ENCODE measurements at regions not wholly inside any gene's neighbourhood (a gene's known extent, or its start where the extent isn't known, plus 50 kb on each side); places are given as distances from the start of the nearest gene placed in this dataset.
"Not testable (repeated sequence)": the region's sequence is repeated elsewhere in the genome, so short reads cannot be mapped to it uniquely, and the experiment has no call there.

GRCh38 chr9:126056312-126057021 lies 270.2 kb upstream of the MVB12B start:
- no peak for DNase-seq (ENCODE audit: low read depth, low spot score)

- DNase-seq (ENCODE audit: low read depth, low spot score): no peak
Measured at GRCh38 chr9:126057121-126057825, 269.4 kb upstream of the MVB12B start.

- DNase-seq (ENCODE audit: low read depth, low spot score): no peak
Measured at GRCh38 chr9:126058011-126058531, 268.6 kb upstream of the MVB12B start.

GRCh38 chr9:126058591-126058990 lies 268.0 kb upstream of the MVB12B start:
- DNase-seq (ENCODE audit: low read depth, low spot score): no peak

- DNase-seq (ENCODE audit: low read depth, low spot score): no peak
Measured at GRCh38 chr9:126061575-126061974, 265.1 kb upstream of the MVB12B start.

- no peak for DNase-seq (ENCODE audit: low read depth, low spot score)
Measured at GRCh38 chr9:126062158-126062886, 264.3 kb upstream of the MVB12B start.

- DNase-seq (ENCODE audit: low read depth, low spot score): no peak
Measured at GRCh38 chr9:126063326-126063725, 263.3 kb upstream of the MVB12B start.

- no peak for DNase-seq (ENCODE audit: low read depth, low spot score)
Measured at GRCh38 chr9:126066131-126066530, 260.5 kb upstream of the MVB12B start.

- DNase-seq (ENCODE audit: low read depth, low spot score): no peak
Measured at GRCh38 chr9:126067031-126067734, 259.4 kb upstream of the MVB12B start.

GRCh38 chr9:126068534-126069230 lies 257.9 kb upstream of the MVB12B start:
- DNase-seq (ENCODE audit: low read depth, low spot score): no peak

GRCh38 chr9:126069400-126069955 lies 257.2 kb upstream of the MVB12B start:
- DNase-seq (ENCODE audit: low read depth, low spot score): no peak

- no peak for DNase-seq (ENCODE audit: low read depth, low spot score)
Measured at GRCh38 chr9:126070058-126070655, 256.5 kb upstream of the MVB12B start.

GRCh38 chr9:126071076-126071750 lies 255.4 kb upstream of the MVB12B start:
- no peak for DNase-seq (ENCODE audit: low read depth, low spot score)

- DNase-seq (ENCODE audit: low read depth, low spot score): not testable (repeated sequence)
Measured at GRCh38 chr9:126077656-126078055, 249.0 kb upstream of the MVB12B start.

- DNase-seq (ENCODE audit: low read depth, low spot score): no peak
Measured at GRCh38 chr9:126080641-126081040, 246.0 kb upstream of the MVB12B start.

- no peak for DNase-seq (ENCODE audit: low read depth, low spot score)
Measured at GRCh38 chr9:126081746-126082145, 244.9 kb upstream of the MVB12B start.

GRCh38 chr9:126084008-126084407 lies 242.6 kb upstream of the MVB12B start:
- DNase-seq (ENCODE audit: low read depth, low spot score): no peak

- DNase-seq (ENCODE audit: low read depth, low spot score): no peak
Measured at GRCh38 chr9:126084696-126085095, 241.9 kb upstream of the MVB12B start.

- no peak for DNase-seq (ENCODE audit: low read depth, low spot score)
Measured at GRCh38 chr9:126085170-126085569, 241.5 kb upstream of the MVB12B start.

- no peak for DNase-seq (ENCODE audit: low read depth, low spot score)
Measured at GRCh38 chr9:126088336-126088735, 238.3 kb upstream of the MVB12B start.
